Cerebellar cortex (tissue), 1 donor: ENCODE measurements at regions not wholly inside any gene's neighbourhood (a gene's known extent, or its start where the extent isn't known, plus 50 kb on each side); places are given as distances from the start of the nearest gene placed in this dataset.

Experiments
- DNase-seq: peaks from one replicate; pipeline ENCODE4 v3.0.0-alpha.2; 2015; ENCODE audit warnings: low spot score

- no peak for DNase-seq
Measured at GRCh38 chr7:68485253-68485917, 1112.9 kb upstream of the AUTS2 start.

GRCh38 chr7:68488341-68489060, 1109.8 kb upstream of the AUTS2 start:
- no peak for DNase-seq

- no peak for DNase-seq
Measured at GRCh38 chr7:68491523-68492358, 1106.5 kb upstream of the AUTS2 start.

GRCh38 chr7:68492359-68492690, 1106.0 kb upstream of the AUTS2 start:
- DNase-seq, result no peak

GRCh38 chr7:68503400-68503799, 1094.9 kb upstream of the AUTS2 start:
- no peak for DNase-seq

- no peak for DNase-seq
Measured at GRCh38 chr7:68504716-68505115, 1093.6 kb upstream of the AUTS2 start.

- no peak for DNase-seq
Measured at GRCh38 chr7:68505721-68506120, 1092.6 kb upstream of the AUTS2 start.

- DNase-seq, result no peak
Measured at GRCh38 chr7:68507668-68508067, 1090.6 kb upstream of the AUTS2 start.

GRCh38 chr7:68509054-68509453, 1089.2 kb upstream of the AUTS2 start:
- no peak for DNase-seq

- no peak for DNase-seq
Measured at GRCh38 chr7:68509603-68510002, 1088.7 kb upstream of the AUTS2 start.

- DNase-seq, result peak; percentile 7
Measured at GRCh38 chr7:68511281-68511680, 1087.0 kb upstream of the AUTS2 start.

- DNase-seq, result no peak
Measured at GRCh38 chr7:68512466-68512865, 1085.8 kb upstream of the AUTS2 start.

GRCh38 chr7:68518060-68518459, 1080.2 kb upstream of the AUTS2 start:
- no peak for DNase-seq

GRCh38 chr7:68524126-68524525, 1074.1 kb upstream of the AUTS2 start:
- DNase-seq, result no peak

GRCh38 chr7:68529221-68529620, 1069.1 kb upstream of the AUTS2 start:
- DNase-seq, result no peak

- peak; percentile 5 for DNase-seq
Measured at GRCh38 chr7:68535266-68535665, 1063.0 kb upstream of the AUTS2 start.

GRCh38 chr7:68537051-68537773, 1061.1 kb upstream of the AUTS2 start:
- no peak for DNase-seq

- no peak for DNase-seq
Measured at GRCh38 chr7:68537774-68538071, 1060.6 kb upstream of the AUTS2 start.

- no peak for DNase-seq
Measured at GRCh38 chr7:68542831-68543230, 1055.4 kb upstream of the AUTS2 start.

GRCh38 chr7:68544851-68545250, 1053.4 kb upstream of the AUTS2 start:
- DNase-seq, result no peak

- DNase-seq, result no peak
Measured at GRCh38 chr7:68547181-68547580, 1051.1 kb upstream of the AUTS2 start.

GRCh38 chr7:68547799-68548198, 1050.5 kb upstream of the AUTS2 start:
- no peak for DNase-seq

- DNase-seq, result no peak
Measured at GRCh38 chr7:68550027-68550426, 1048.2 kb upstream of the AUTS2 start.
